Glomerular visceral epithelial cell (primary cell): ENCODE measurements at regions not wholly inside any gene's neighbourhood (a gene's known extent, or its start where the extent isn't known, plus 50 kb on each side); places are given as distances from the start of the nearest gene placed in this dataset.
A peak's percentile ranks its signal among the peaks of the same experiment; 100 is the strongest.
"Not testable (repeated sequence)": the region's sequence is repeated elsewhere in the genome, so short reads cannot be mapped to it uniquely, and the experiment has no call there.

Source experiments
- DNase-seq: peaks from one replicate; pipeline ENCODE4 v3.0.0-alpha.2; 2016; ENCODE audit errors: extremely low spot score

DNA sequence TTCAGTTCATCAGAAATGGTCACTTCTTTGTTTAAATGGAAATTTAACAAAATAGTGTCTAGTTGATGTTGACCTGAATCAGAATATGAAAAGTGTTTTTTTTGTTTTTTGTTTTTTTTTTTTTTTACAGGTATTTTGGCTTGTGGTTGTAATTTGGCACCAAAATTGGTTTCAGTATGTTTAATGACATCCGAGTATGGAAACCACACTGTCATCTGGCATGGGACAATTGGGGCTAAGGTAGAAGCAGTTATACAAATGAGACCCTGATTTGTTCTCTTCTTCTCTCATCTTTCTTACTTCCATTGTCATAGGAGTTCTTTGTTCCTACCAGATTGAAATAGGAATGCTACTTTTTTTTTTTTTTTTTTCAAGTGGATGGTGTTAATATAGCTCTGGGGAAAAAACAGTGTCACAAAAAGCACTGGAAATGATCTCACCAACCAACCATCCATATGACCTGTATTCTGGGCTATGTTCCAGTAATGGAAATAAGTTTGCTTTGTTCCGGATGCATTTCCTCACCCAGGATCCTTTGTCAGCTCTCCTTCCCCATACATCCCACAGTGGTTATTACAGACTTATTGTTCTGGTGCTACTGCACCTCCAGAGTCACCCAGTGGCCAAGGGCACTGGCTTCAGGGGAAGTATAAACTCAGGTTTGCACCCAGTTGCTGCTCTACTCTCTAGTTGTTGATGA, 95.8 kb downstream of the ATXN3L start:
- peak; percentile 90 for DNase-seq

DNA sequence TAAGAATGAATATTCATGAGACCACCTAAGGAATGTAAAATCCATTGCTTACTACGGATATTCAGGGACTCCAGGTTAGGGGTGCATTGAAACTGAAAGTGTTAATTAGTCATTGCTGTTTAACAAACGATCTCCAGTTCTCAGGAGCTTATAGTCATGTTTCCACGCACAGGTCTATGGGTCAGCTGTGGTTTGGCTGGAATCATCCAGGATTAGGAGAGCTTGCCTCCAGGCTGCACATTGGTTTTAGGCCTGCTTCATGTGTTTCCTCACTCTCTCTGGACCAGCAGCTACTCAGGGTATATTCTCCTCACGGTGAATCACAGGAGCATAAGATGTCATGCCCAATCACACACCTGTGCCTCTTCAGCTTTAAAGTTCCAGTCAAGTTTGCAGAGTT, 98.9 kb downstream of the ATXN3L start:
- DNase-seq, result peak; percentile 78

DNA sequence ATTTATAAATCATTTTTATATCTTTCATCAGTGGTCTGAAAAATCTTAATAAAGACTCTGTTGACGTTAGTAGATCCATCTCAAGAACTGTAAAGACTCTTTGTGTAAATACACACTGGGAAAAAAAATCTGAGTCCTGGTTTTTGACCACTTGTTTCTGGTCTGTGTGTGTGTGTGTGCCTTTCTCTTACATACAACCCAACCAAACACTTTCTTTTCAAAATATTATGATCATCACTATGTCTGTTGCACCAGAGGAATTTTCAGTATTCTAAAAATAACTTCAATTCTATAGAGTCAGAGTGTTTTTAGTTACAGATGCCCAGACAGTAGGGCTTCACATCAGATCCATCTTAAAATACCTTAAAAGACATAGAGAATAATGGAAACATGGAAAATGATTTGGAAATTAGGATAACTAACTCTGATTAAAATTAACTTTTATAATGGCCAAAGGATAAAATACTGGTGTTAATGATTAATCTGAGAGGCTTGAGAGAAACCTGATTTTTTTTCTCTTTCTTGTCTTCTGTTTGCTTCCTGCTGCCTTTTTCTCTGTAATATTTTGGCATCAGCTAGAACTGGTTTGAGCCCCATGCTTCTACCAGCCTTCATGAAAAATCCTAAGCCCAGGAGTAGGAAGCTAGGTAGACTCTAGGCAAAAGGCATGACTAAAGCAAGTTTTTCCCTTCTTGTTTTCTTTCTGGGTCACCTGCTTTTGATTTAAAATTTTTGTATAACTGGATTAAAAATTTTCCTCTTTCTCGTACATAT, 99.7 kb downstream of the ATXN3L start:
- peak; percentile 45 for DNase-seq

DNA sequence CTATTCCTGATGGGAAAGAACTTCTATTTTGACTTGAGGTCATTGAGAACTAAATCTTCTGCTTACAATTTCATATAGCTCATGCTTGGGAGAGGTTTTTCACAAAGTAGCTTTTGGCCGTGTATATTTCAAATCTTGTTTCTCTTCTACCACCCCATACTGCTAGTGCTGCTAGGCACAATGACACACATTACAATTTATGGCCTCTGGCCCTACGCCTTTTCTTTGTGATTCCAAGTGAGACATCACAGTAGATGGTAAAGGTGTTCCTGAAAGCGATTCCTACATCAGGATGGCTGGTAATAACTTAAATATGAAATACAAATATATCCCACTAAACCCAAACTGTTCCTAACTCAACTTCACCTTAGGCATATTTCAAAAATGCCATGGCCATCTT, 101.1 kb downstream of the ATXN3L start:
- DNase-seq, result no peak

DNA sequence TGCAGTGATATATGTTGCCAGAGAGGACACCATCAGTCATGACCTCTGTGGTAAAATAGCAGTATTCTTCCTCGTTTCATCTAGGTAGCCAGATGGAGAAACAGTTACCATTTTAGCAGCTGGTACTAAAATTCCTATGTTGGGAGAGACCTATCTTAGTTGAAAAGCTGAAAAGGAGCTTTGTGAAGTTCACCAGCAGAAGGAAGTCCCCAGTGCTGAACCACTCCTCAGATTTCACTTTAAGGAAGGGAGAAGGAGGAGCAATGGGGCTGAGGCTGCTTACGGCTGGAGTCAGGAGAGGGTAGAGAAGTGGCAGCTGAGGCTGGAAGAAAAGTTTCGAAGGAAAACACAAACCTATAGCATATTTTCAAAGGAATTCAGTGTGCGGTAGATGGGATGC, 103.7 kb downstream of the ATXN3L start:
- DNase-seq, result no peak

DNA sequence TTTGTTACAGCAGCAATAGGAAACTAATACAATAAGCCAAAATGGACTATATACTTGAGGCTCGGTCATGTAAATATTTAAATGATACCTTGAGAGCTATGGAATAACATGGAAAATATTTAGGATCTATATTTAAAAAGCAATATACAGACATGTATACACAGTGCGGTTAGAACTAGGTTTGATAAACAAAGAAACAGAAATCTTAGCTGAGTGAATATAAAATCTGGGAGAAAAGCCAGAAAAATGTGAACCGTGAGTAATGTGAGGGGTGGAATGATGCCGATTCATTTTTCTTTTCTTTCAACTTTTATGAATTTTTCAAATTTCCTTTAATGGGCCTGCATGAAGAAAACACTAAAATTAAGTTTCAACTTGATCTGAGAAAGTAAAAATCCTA, 104.1 kb downstream of the ATXN3L start:
- no peak for DNase-seq

DNA sequence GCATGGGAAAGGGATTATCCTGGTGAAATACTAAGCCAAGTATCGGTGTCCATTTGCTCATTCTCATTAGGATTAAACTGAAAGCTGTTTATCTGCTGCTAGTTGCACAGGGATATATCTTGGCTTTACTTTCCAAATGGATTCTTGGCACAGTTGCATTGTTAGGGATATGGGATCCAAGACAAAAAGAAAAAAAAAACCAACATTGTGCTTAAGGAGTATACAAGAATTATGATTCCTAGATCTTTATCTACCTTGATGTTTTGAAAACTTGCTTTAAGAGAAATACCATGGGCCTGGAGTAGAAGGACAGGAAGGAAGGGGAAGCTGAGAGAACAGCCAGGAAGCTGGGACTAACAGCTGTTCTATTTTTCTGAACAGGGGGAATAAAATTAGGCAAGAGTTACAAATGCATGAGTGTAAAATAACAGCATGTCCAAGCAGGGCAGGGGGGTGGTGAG, 107.6 kb downstream of the ATXN3L start:
- DNase-seq, result no peak

DNA sequence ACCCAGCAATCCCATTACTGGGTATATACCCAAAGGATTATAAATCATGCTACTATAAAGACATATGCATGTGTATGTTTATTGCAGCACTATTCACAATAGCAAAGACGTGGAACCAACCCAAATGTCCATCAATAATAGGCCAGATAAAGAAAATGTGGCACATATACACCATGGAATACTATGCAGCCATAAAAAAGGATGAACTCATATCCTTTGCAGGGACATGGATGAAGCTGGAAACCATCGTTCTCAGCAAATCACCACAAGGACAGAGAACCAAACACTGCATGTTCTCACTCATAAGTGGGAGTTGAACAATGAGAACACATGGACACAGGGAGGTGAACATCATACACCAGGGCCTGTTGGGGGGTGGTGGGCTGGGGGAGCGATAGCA, 109.7 kb downstream of the ATXN3L start:
- not testable (repeated sequence) for DNase-seq

DNA sequence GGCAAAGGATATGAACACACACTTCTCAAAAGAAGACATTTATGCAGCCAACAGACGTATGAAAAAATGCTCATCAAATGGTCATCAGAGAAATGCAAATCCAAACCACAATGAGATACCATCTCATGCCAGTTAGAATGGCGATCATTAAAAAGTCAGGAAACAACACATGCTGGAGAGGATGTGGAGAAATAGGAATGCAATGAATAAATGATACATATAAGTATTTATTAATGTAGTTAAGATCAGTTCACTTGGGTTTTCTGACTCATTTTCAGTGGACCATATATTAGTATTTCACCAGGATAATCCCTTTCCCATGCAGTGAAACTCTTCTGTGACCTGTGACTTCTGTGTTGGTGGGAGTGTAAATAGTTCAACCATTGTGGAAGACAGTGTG, 110.1 kb downstream of the ATXN3L start:
- not testable (repeated sequence) for DNase-seq

DNA sequence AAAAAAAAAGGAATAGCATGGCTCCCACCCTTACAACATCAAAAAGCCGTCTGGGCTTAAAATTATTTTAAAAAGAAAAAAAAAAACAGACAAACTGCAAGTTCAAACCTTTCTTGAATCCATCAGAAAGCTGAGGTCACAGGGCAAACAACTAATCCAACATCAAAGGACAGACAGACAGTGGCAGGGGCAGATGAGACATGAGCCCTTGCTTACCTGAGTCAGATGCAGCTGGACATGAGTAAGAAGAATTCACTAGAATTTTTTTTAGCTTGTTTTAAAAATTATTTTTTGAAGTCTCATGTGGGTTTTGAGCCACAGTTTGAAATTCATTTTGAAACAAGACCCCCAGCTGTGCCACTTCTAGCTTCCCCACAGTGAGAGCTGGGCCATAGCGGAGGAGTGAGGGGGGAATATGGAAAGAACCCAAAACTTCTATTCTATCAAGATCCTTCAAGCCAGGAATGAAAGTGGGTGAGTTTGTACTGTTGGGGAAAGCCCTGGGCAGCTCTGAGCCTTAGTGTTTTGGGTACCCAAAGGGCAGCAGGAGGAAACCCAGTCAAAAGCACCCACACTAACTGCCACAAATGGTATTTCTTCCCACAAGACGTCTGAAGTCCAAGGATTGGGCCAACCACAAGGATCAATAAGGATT, 111.4 kb downstream of the ATXN3L start:
- no peak for DNase-seq

DNA sequence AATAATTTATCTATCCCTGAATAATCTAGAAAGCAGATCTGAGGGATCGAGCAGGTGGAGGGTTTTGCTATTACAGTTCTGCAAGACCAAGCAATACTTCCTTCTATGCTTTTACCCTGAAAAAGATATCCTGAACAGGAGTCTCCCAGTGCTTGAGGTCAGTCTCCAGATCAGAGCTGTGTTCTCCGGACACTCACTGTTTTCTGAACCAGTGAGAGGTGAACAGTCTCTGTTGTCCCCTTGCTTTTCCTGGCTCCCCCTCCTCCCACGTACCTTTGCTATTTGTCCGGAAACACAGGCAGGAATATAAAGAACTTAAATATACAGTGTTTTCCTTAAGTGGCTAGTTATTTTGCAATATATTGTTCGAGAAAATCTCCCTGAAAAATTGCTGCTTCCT, 116.6 kb downstream of the ATXN3L start:
- no peak for DNase-seq

DNA sequence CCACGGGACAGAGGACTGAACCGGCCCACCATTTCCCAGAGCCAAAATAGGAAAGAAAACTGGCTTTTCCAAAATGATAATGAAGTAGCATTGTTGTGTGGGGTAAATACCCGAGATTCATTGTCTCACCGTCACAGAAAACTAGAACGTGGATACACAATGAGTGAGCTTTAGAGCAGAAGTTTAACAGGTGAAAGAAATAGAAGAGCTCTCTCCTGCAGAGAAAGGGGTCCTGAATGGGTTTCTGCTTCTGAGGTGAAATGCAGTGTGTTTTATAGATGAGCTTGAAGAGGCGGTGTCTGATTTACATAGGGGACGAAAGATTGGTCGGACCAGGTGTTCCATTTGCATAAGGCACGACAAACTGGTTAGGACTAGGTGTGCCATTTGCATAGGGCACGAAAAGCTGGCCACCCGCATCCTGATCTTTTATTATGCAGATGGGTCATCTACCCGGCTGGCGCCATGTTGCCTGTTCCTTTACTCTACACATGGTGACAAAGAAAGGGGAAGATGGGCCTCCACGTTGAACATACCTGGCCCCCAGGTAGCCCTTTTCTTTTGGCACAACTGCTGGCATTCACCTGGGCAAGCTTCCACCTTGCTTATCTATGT, 118.1 kb downstream of the ATXN3L start:
- DNase-seq, result no peak

DNA sequence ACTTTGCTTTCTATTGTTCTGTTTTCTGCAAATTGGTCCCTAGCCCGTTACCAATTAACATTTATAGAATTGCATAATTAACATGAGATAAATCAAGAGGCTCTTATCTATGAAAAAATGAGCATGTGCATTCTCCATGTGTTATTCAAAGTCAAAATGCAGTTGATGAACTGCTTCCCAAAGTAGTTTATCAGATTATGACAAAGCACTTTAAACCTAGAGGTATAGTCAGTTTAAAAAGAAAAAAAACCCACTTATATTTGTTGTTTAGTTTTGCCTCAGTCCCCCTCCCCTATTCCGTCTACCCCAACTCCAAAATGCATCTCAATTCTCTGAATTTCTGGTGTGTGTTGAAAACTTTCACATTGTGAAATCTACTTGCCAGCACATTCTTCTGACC, 119.5 kb downstream of the ATXN3L start:
- DNase-seq, result no peak

DNA sequence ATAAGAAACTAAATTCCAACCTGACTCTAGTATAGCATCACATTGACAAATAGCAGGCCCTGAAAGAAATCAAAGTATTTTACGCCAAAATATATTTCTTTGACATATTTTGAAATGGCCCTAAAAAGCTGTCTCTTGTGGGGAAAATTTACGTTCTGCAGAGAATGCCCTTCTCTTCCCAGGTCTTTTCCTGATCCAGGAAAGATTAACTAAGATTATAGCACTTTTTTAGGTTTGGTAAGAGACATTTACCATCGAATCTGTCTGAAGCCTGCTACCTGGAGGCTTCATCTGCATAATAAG, 121.1 kb downstream of the ATXN3L start:
- DNase-seq, result no peak

DNA sequence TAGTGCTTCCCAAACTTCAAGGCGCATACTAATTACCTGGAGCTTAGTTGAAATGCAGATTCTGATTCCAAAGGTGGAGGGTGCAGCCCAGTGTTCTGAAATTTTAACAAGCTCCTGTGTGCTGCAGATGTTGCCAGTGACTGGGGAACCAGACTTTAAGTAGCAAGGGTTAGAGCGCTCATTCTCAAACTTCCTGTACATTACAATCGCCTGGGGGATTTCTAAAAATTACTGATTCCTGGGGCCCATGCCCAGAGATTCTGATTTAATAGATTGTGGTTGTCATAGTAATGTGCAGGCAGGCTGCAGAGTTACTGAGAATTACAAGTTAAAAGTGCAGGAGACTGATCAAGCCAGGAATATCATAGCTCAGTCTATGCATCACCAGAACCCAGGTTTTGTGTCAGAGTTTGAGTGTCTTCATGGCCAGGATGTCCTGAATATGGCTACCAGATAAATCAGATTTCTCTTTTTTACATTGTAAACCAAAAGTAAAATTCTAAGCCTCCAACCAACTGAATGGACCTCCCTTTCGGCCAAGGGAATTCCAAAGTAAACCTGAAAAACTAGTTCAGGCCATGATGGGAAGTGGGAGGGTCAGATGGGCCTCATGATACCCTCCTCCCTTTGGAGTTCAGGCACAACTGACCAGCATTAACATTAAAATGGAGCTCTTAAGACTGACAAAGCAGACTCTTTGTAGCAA, 121.6 kb downstream of the ATXN3L start:
- no peak for DNase-seq

DNA sequence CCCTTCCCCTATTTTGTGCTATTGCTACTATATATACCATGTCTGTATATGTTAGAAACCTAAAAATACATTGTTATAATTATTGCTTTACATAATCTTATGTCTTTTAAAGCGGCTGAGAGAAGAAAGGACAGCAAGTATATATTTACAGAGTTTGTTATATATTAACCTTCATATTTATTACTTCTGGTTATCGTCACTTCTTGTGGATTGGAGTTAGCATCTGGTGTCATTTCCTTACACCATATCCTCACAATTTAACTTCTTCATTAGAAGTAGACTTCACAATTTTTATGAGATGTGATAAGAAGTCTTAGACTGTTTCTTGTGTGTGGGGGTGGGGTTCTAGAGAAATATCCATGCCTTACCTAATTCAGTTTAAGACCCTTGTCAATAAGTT, 123.1 kb downstream of the ATXN3L start:
- no peak for DNase-seq

DNA sequence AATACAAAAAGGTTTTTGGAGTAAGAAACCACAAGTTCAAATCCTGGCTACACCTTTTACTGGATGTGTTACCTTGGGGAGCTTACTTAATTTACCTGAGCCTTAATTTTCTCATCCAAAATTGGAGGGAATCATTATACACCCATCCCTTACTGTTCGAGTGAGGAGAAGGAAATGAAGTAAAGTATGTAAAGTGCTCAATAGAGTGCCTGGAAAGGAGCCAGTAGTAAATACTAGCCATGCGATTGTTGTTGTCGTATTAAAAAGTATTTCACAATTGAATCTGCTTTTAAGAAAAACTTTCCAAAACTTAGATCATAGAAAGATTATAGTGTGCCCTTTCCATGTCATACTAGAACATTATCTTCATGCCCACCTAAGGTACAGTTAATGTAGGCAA, 124.5 kb downstream of the ATXN3L start:
- no peak for DNase-seq

DNA sequence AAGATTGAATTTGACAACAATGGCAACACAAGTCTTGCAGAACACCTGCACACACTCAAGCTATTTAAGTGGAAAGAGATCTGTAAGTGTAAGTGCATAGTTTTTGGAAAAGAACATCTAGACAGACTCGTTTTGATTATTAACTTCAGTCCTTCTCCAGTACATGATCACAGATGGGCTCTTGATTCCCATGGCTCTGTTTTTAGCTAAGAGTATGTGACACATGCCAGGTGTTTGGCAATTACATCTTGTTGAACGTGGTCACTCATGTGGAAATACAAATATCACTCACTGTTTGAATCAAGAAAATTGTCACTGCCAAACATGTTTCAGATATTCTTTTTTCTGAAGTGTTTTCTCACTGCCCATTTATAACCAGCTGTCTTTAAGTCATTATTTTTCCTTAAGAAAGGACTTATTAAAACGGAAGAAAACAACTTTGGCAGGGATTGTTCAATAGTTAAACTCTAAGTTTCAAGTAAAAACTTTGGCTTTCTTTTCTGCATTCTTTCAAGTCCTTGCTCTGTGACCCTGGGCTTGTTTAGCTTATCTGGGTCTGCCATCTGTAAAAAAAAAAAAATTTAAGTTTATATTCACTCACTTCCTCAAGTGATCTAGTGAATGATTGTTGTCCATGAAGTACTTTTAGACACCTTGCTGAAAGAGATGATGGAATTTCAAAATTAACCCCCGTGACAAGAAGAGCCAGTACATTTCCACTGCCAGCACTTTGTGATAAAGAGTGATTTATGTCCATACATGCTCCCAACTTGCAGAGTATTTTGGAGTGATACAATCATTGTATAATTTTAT, 125.4 kb downstream of the ATXN3L start:
- peak; percentile 9 for DNase-seq

DNA sequence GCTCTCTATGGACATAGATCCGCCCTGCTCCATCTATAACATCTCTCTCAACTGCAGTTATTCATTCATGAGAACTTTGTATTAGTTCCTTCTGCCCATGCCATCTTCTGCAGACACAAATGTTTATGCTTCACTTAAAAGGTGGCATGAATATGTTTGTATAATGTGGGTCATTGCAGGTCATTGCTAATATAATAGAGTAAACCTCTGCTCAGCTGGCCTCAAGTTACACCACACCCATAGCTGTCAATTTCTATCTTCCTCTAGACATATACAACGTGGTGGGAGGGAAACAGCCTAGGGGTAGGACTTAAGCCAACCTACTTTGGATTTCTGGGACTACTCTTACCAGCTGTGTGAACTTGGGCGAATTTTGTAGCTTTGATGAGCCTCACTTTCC, 129.8 kb downstream of the ATXN3L start:
- DNase-seq, result no peak

DNA sequence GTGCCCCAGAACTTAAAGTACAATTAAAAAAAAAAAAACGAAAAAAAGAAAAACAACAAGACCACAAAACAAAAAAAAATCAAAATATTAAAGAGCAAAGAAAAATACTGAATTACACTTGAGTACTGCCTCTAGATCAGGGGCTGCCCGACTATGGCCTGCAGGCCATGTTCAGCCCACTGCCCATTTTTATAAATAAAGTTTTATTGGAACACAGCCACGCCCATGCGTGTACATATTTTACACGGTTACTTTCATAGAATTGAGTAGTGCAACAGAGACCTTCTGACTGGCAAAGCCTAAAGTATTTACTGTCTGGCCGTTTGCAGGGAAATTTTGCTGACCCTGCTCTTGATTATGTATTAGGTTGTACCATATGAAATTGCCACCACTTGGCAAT, 130.5 kb downstream of the ATXN3L start:
- DNase-seq, result no peak

DNA sequence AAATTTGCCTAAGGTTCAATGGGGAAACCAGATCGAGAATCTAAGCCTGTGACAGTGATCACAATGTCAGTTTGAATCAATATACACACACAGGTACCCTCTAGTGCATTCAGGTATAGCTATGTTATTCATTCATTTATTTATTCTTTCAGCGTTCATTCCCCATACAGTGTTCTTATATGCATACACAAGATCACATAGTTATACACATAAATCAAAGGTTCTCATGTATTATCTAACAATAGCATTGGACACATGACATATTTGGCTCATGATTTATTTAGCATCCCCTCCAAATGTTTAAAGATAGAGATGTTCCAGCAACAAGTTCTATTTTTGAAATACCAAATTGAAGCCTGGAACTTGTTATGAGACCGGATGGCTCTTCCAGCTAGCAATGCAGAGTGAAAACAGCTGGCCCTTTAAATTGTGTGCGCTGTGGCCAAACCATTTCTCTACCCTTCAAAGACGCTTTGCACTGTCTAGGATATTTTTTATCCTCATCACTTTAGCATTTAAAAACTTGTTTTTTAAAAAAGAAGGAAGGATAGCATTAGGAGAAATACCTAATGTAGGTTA, 131.0 kb downstream of the ATXN3L start:
- no peak for DNase-seq
